ENCODE measurements at regions not wholly inside any gene's neighbourhood (a gene's known extent, or its start where the extent isn't known, plus 50 kb on each side); places are given as distances from the start of the nearest gene placed in this dataset.

DNA sequence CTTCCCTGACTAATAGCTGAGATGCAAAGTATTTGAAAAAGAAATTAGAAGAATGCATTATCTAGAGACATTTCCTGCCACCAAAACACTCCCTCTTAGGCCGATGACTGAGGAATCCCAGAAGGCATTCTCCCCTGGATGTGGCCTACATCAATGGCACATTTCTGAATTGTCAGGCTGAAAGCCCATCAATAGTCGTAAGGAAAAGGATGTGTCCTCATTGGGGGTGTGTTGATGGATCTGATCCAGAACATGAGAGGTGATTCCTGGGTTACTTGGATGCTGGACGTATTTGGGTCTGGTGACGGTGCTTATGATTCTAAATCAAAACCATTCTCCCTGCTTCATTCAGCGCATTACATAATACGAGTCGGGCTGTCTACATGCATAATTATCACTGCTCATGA, 216.9 kb upstream of the CDIN1 start:
- TF ChIP-seq, protein P1, sequence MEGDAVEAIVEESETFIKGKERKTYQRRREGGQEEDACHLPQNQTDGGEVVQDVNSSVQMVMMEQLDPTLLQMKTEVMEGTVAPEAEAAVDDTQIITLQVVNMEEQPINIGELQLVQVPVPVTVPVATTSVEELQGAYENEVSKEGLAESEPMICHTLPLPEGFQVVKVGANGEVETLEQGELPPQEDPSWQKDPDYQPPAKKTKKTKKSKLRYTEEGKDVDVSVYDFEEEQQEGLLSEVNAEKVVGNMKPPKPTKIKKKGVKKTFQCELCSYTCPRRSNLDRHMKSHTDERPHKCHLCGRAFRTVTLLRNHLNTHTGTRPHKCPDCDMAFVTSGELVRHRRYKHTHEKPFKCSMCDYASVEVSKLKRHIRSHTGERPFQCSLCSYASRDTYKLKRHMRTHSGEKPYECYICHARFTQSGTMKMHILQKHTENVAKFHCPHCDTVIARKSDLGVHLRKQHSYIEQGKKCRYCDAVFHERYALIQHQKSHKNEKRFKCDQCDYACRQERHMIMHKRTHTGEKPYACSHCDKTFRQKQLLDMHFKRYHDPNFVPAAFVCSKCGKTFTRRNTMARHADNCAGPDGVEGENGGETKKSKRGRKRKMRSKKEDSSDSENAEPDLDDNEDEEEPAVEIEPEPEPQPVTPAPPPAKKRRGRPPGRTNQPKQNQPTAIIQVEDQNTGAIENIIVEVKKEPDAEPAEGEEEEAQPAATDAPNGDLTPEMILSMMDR (IDR thresholded peaks at IDR 0.05): no peak
- TF ChIP-seq EP300 (IDR thresholded peaks at IDR 0.05): no peak

All from tibial nerve (tissue), 4 donors.